Kidney capillary endothelial cell (primary cell): ENCODE measurements at regions not wholly inside any gene's neighbourhood (a gene's known extent, or its start where the extent isn't known, plus 50 kb on each side); places are given as distances from the start of the nearest gene placed in this dataset.
A peak's percentile ranks its signal among the peaks of the same experiment; 100 is the strongest.

Experiments
- DNase-seq: peaks from one replicate; pipeline ENCODE4 v3.0.0-alpha.2; 2018; ENCODE audit warnings: low spot score

DNA sequence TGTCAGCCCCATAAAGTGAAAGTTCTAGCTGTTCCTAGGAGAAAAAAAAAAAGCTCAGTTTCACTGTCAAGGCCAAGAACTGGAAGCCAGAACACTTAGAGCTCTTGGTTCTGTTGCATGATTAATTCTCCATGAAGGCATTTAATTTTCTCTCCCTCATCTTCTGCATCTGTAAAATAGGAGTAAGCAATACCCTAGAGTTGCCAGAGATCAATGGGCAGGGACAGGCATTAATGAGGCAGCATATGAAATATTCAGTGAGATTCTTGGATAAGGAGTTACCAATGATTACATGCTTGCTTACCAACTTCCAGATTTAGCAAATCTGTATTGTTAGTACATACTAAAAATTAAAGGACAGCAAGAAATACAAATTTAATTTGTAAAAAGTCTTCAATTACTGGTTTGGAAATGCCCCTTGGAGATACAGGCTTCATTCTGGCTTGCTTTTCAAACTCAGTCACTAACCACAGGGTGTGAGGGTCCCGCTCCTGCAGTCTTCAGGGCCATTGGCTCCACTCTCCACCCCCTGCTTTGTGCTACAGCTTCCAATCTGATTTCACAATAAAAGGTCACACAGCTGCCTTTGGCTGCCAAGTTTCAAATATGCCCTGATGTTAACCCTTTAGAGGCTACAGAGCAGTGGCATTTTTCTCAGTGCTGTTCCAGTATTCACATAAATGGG is 624.6 kb downstream of the BNC2 start:
- DNase-seq, result no peak

DNA sequence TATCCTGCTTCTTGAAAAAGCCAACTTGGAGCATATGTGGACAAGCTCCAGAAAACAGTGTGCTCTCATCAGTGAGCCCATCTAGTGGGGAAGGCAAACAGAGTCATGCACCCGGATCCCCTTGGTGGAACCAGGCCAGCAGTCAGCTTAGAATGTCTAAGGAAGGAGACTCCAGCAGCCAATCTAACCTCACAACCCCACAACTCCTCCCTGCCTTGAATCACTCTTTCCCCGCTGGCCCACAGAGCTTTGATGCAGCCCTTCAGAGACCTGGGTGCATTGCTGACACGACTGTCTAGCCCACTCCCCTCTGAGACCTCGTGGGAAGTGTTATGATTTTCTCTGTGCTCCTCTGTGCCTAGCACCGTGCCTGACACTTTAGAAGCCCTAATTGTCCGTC is 623.7 kb downstream of the BNC2 start:
- no peak for DNase-seq

DNA sequence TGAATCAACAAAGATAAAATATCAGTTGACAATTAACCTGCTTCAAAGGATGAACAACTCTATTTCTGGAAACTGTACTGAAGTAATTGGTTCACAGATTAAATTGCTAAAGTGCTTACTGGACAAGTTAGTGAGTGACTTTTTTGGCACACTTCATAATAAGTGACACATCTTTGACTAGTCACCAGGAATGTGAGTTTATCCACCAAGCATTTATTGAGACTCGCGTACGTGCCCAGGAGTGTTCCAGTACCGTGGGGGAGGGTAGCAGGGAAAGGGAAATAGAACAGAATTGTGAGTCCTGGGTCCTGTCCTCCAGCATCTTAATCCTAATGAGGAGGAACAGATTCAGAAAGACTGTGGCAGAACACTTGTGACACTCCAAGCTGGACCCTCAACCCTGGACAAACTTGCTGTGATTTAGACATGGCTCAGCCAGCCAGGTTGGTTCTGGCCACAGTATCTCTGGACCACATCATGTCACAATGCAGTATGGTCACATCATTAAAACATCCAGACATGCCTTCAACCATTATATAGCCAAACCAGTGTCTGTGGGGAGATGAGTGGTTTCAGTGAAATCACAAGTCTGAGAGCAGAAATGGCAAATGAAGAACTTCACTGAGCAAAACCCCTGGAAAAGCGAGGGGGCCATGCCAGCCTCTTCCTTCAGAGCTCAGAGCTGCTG is 623.1 kb downstream of the BNC2 start:
- DNase-seq, result peak; percentile 4

DNA sequence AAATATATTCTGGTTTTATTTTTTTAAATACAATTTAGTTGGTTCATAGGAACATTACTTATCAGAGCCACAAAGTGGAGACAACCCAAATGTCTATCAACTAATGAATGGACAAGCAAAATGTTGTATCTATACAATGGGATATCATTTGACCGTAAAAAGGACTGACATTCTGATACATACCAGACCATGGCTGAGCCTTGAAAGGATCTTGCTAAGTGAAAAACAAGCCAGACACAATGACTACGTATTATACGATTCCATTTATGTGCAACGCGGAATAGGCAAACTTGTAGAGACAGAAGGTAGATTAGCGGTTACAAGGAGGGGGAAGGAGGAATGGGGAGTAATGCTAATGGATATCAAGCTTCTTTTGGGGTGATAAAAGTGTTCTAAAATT is 621.6 kb downstream of the BNC2 start:
- no peak for DNase-seq

- no peak for DNase-seq
These were observed 617.9 kb downstream of the BNC2 start for GRCh38 chr9:16252616-16253015.

- DNase-seq, result no peak
These were observed 615.8 kb downstream of the BNC2 start for GRCh38 chr9:16254674-16255073.

DNA sequence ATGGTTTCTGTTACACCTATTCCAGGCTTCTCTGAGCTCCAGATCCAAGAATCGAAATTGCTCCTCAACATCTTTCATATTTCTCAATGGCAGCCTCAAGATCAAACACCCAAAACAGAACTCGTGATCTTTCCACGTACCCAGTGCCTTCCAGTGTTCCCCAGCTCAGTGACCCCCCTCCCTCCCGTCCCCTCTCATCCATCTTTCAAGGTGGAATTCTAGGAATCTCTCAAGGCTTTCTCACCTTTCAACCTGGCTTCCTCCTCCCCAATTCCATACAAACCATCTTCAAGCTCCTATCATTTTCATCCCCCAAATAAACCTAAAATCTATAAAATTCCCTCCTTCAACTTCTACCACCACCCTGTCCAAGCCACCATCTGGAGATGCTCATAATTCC is 615.3 kb downstream of the BNC2 start:
- DNase-seq, result no peak

DNA sequence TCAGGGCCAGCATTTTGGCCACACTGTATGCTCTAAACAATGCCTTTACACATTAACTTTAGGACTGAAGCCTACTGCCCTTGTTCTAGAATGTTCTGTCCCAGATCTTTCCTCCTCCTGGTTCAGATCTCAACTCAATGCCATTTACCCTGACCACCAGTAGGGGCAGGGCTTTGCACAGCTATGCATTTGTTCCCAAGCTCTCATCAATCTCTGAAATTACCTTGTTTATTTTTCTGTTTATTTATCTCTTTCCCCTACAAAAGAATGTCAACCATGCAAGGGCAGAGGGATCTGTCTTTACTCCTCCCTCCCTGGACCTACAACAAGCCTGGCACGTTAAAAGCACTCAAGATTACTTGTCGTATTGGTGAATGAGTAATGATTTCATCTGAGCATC is 612.9 kb downstream of the BNC2 start:
- DNase-seq, result no peak

GRCh38 chr9:16258191-16258590 is 612.3 kb downstream of the BNC2 start:
- DNase-seq, result no peak

DNA sequence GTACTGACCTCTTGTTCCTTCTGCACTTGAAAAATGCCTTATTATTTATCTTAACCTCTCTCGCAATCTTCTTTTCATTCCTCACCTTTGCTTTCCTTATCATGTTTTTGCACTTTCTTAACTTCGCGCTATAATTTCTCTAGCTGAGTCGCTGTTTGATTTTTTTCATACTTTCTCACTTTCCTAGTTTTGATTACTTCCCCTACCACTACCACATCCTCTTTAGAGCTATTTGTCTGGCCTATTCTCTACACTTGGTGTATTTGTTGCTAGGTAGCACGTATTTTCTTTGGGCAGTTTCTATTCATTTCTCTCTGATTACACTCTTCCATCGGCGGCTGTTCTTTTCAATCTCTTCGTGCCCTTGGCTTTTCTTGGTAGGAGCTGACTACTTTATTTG is 611.8 kb downstream of the BNC2 start:
- DNase-seq, result no peak

GRCh38 chr9:16262477-16263261 is 607.8 kb downstream of the BNC2 start:
- no peak for DNase-seq

DNA sequence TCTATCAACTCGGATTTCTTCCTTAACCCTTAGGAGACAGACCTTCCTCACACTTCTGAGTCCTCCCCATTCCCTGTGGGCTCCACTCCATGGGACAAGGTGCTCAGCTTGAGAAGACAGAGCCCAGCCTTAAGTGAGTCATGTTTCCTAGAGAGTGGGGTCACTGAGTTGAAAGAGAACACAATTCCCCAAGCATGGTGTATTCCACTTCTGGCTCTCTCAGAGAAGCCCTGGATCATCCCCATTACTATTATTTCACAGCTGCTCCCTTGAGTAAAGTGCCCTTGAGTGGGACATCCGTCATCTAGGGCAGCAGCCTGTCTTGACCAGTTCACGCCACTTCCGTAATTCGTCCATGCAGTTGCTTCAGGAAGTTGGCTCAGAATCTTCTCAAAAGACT is 604.8 kb downstream of the BNC2 start:
- no peak for DNase-seq

DNA sequence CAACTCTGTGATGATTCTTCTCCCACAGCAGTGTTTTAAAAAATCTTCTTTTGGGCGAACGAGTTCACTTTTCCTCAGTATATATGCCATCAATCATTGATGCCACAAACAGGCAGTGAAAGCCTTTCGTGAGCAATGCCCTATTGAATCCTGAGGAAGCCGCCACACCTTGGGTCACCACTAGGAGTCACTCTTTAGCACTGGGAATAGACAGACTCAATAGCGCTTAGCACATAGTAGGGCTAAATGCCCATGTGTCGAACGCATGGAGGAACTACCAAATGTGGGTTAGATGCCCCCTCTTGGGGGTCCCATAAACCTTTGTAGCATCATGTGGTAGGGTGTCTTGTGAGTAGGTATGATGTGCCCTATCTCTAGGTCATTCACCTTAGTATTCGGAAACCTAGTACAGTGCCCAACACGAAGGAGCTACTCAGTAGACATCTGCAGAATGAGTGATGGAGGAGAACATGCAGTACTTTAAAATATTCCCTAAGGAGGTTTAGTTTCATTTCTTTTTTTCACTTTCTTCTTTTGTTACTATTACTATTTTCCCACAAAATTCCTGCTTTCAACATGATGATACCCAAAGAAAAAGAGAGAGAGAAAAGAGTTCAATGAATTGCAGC is 603.7 kb downstream of the BNC2 start:
- no peak for DNase-seq

- no peak for DNase-seq
These were observed 603.0 kb downstream of the BNC2 start for GRCh38 chr9:16267281-16268066.

DNA sequence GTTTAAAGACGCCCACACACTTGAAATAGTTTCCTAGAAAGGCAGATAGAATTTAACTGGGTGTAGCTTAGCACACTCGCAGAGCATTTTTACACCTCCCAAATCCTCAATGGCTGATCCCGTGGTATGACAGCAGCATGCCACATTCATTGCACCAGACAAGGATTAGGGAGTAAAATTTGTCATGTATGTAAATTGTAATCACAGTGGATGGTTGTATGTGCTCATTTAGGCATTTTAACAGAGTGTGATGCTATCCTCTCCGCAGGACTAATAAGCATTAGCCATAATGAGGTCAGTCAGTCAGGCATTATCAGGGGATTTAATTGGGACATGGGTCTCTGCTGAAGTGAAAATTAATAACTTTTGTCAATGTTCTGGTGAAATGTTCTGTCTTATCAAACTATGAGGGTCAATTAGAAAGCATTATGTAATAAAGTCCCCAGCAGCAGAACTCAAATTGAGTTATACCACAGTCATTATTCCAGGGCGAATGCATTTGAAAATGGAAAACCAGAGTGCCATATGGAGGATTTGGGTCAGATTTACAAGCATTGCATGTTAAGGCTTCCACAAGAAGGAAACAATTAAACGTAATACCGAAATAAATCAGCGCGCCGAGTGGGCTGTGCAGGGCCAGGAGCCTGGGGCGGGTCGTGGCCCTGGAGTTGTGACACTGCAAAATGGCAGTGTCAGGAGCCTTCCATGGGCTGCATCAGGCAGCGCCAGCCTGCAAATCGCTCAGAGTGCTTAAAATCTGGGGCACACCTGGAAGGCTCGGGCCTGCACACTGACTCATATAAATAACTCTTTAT is 602.2 kb downstream of the BNC2 start:
- no peak for DNase-seq

GRCh38 chr9:16271967-16272366 is 598.5 kb downstream of the BNC2 start:
- DNase-seq, result no peak

- no peak for DNase-seq
These were observed 597.7 kb downstream of the BNC2 start for GRCh38 chr9:16272776-16273175.

- DNase-seq, result no peak
These were observed 594.5 kb downstream of the BNC2 start for GRCh38 chr9:16275795-16276624.

DNA sequence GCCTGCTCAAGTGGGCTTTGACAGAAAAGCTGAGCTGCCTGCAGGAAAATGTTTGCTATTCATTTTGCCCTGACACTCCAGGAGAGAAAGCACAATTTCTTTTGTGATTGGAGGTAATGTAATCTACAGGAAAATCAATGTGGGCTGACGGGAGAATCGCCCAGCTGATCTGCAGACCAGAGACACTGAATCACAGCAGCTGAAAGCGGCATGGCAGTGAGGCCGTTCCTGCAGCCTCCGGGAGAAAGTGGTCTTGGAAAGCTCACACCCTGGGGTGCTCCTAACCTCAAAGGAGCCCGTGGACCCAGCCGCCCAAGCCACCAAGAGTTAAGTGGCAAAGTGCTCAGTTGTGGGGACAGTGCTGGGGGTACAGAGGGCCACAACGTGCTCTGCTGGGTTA is 593.6 kb downstream of the BNC2 start:
- DNase-seq, result no peak

- no peak for DNase-seq
These were observed 593.0 kb downstream of the BNC2 start for GRCh38 chr9:16277471-16277960.
